ENCODE measurements at regions not wholly inside any gene's neighbourhood (a gene's known extent, or its start where the extent isn't known, plus 50 kb on each side); places are given as distances from the start of the nearest gene placed in this dataset.
"Not testable (repeated sequence)": the region's sequence is repeated elsewhere in the genome, so short reads cannot be mapped to it uniquely, and the experiment has no call there.

GRCh38 chr4:115456231-115456630, 342.8 kb upstream of the NDST4 start:
- intact Hi-C loops (cut with DNase I): no loop called here
- H3K9me3 ChIP-seq: no peaks in the 10 kb centered on the region
- H3K4me1 ChIP-seq: no peaks in the 10 kb centered on the region
- 21 to 34% methylated on average over 1 of the region's 1 CpG for WGBS, 2 donors
- no peaks in the 10 kb centered on the region for H3K27me3 ChIP-seq
- no peak for TF ChIP-seq POLR2A (IDR thresholded peaks at IDR 0.05)
- TF ChIP-seq, protein P1, sequence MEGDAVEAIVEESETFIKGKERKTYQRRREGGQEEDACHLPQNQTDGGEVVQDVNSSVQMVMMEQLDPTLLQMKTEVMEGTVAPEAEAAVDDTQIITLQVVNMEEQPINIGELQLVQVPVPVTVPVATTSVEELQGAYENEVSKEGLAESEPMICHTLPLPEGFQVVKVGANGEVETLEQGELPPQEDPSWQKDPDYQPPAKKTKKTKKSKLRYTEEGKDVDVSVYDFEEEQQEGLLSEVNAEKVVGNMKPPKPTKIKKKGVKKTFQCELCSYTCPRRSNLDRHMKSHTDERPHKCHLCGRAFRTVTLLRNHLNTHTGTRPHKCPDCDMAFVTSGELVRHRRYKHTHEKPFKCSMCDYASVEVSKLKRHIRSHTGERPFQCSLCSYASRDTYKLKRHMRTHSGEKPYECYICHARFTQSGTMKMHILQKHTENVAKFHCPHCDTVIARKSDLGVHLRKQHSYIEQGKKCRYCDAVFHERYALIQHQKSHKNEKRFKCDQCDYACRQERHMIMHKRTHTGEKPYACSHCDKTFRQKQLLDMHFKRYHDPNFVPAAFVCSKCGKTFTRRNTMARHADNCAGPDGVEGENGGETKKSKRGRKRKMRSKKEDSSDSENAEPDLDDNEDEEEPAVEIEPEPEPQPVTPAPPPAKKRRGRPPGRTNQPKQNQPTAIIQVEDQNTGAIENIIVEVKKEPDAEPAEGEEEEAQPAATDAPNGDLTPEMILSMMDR (IDR thresholded peaks at IDR 0.05): no peak
- H3K27ac ChIP-seq: no peak overlapping the region
- no peak for ATAC-seq
- H3K4me3 ChIP-seq: no peak overlapping the region
- no peak for DNase-seq
- no peaks in the 10 kb centered on the region for H3K36me3 ChIP-seq (replicated peaks in 1 of 2; ENCODE audit: insufficient read depth in 1 of 2, low read depth in 2 of 2)

GRCh38 chr4:115454228-115454627, 340.8 kb upstream of the NDST4 start:
- Histone ChIP-seq H3K4me3 (no peak overlapping the region), H3K36me3 (replicated peaks in 1 of 2; ENCODE audit: insufficient read depth in 1 of 2, low read depth in 2 of 2) (no peaks in the 10 kb centered on the region), H3K4me1 (no peaks in the 10 kb centered on the region), H3K9me3 (no peaks in the 10 kb centered on the region), H3K27me3 (no peaks in the 10 kb centered on the region), H3K27ac (no peak overlapping the region)
- intact Hi-C loops (cut with DNase I): no loop called here
- DNase-seq (no peak), ATAC-seq (no peak)
- 43 to 56% methylated on average over 2 of the region's 2 CpGs for WGBS, 2 donors
- no peak for TF ChIP-seq POLR2A (IDR thresholded peaks at IDR 0.05)
- TF ChIP-seq, protein P1 (IDR thresholded peaks at IDR 0.05): no peak

DNA sequence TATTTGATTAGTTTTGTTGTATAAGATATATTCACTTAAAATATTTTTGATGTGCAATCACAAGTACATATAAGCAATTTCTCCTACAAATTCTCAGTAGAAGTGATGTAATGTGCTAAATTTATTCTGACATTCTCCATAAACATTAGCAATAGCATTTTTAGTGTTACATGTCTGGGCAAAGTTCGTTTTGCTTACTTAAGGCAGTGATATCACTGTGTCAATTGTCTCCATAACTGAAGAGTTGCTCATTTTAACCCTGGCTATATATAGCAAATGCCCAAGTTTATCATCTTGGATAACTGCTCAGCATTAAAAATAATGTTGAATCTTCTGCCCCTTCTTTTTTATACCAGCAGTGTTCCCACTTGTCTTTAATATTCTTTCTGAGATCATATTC, 340.0 kb upstream of the NDST4 start:
- no peaks in the 10 kb centered on the region for H3K27me3 ChIP-seq
- no peak overlapping the region for H3K4me3 ChIP-seq
- no peak for DNase-seq
- TF ChIP-seq, protein P1 (IDR thresholded peaks at IDR 0.05): no peak
- TF ChIP-seq POLR2A (IDR thresholded peaks at IDR 0.05): no peak
- H3K36me3 ChIP-seq (replicated peaks in 1 of 2; ENCODE audit: insufficient read depth in 1 of 2, low read depth in 2 of 2): no peaks in the 10 kb centered on the region
- intact Hi-C loops (cut with DNase I): no loop called here
- H3K4me1 ChIP-seq: no peaks in the 10 kb centered on the region
- ATAC-seq: no peak
- no peaks in the 10 kb centered on the region for H3K9me3 ChIP-seq
- no peak overlapping the region for H3K27ac ChIP-seq
- WGBS, 2 donors: 13 to 27% methylated on average over 1 of the region's 1 CpG

GRCh38 chr4:115452229-115452628, 338.8 kb upstream of the NDST4 start:
- DNase-seq, H3K4me1 ChIP-seq: not testable (repeated sequence)

GRCh38 chr4:115437739-115438138, 324.3 kb upstream of the NDST4 start:
- Histone ChIP-seq H3K27ac (no peak overlapping the region), H3K4me3 (no peak overlapping the region), H3K27me3 (no peaks in the 10 kb centered on the region), H3K36me3 (replicated peaks in 1 of 2; ENCODE audit: insufficient read depth in 1 of 2, low read depth in 2 of 2) (no peaks in the 10 kb centered on the region), H3K9me3 (no peaks in the 10 kb centered on the region), H3K4me1 (no peaks in the 10 kb centered on the region)
- ATAC-seq (no peak), DNase-seq (no peak)
- TF ChIP-seq, protein P1 (IDR thresholded peaks at IDR 0.05): no peak
- no peak for TF ChIP-seq POLR2A (IDR thresholded peaks at IDR 0.05)
- WGBS, 2 donors: 48 to 57% methylated on average over 3 of the region's 3 CpGs
- intact Hi-C loops (cut with DNase I): no loop called here

More at GRCh38 chr4:115452229-115452628, 338.8 kb upstream of the NDST4 start:
- WGBS, 2 donors: 78 to 92% methylated on average over 2 of the region's 2 CpGs
- intact Hi-C loops (cut with DNase I); H3K9me3 ChIP-seq; H3K4me3 ChIP-seq; ATAC-seq; H3K27ac ChIP-seq; H3K36me3 ChIP-seq (replicated peaks in 1 of 2; ENCODE audit: insufficient read depth in 1 of 2, low read depth in 2 of 2); H3K27me3 ChIP-seq: not testable (repeated sequence)
